WTC11 (cell line): ENCODE measurements at regions not wholly inside any gene's neighbourhood (a gene's known extent, or its start where the extent isn't known, plus 50 kb on each side); places are given as distances from the start of the nearest gene placed in this dataset.

Source experiments
- ATAC-seq: fragments of 200-7000 bp; cut with Tn5 transposase; 2 replicates; pipeline ENCODE4 v1.10.0; 2021; ENCODE audit warnings: mild to moderate bottlenecking, moderate library complexity
- CTCF ChIA-PET: fragments of 300-600 bp; sonication (Branson Sonifier 250); formaldehyde crosslinking; loops from one replicate; lab custom pipeline; 2021; ENCODE audit warnings: antibody characterized with exemption; lab: Charles Lee
- POLR2A ChIA-PET: fragments of 350-600 bp; sonication (Branson Sonifier 250); formaldehyde crosslinking; loops from one replicate; lab custom pipeline; 2021; ENCODE audit warnings: antibody characterized with exemption; lab: Charles Lee
- DNase-seq: peaks from one replicate; pipeline ENCODE4 v3.0.0; 2021; ENCODE audit warnings: low spot score
- H3K27ac Mint-ChIP-seq: 2 replicates; pipeline ENCODE4 v1.8.0; 2021; ENCODE audit warnings: mixed read lengths
- H3K27me3 Mint-ChIP-seq: 2 replicates; pipeline ENCODE4 v1.8.0; 2021; ENCODE audit warnings: low read depth, mild to moderate bottlenecking, moderate library complexity, mixed read lengths
- H3K36me3 Mint-ChIP-seq: 2 replicates; pipeline ENCODE4 v1.8.0; 2021; ENCODE audit warnings: mixed read lengths
- H3K4me1 Mint-ChIP-seq: 2 replicates; pipeline ENCODE4 v1.8.0; 2022; ENCODE audit warnings: mixed read lengths
- H3K4me3 Mint-ChIP-seq: 2 replicates; pipeline ENCODE4 v1.8.0; 2021; ENCODE audit warnings: mild to moderate bottlenecking, moderate library complexity, mixed read lengths
- H3K9me3 Mint-ChIP-seq: 2 replicates; pipeline ENCODE4 v1.8.0; 2021; ENCODE audit warnings: mixed read lengths
- ARID4B ChIP-seq: sonication (generic); formaldehyde crosslinking; IDR thresholded peaks from 2 replicates; pipeline ENCODE4 v1.8.0; 2023; ENCODE audit warnings: missing genetic modification reagents, mild to moderate bottlenecking, borderline replicate concordance
- ATF1 ChIP-seq: sonication (generic); formaldehyde crosslinking; IDR thresholded peaks from 2 replicates; pipeline ENCODE4 v1.8.1; 2023; ENCODE audit warnings: mild to moderate bottlenecking, moderate library complexity, missing genetic modification reagents
- ATF3 ChIP-seq: sonication (generic); formaldehyde crosslinking; conservative IDR thresholded peaks from 2 replicates; pipeline ENCODE4 v1.8.1; 2022; ENCODE audit warnings: mild to moderate bottlenecking, missing genetic modification reagents
- CBFB ChIP-seq: sonication (generic); formaldehyde crosslinking; IDR thresholded peaks from 2 replicates; pipeline ENCODE4 v1.8.1; 2022; ENCODE audit warnings: mild to moderate bottlenecking, low read depth, missing genetic modification reagents
- CREB1 ChIP-seq: sonication (generic); formaldehyde crosslinking; IDR thresholded peaks from 2 replicates; pipeline ENCODE4 v1.8.0; 2023; ENCODE audit warnings: mild to moderate bottlenecking, missing genetic modification reagents
- GRHL2 ChIP-seq: fragments of 250-450 bp; sonication (Bioruptor Pico); IDR thresholded peaks from 2 replicates; pipeline ENCODE4 v1.8.0; 2022; ENCODE audit warnings: mild to moderate bottlenecking, moderate library complexity; ENCODE audit not compliant: insufficient replicate concordance, severe bottlenecking
- GTF2I ChIP-seq: fragments of 250-450 bp; sonication (Bioruptor Pico); conservative IDR thresholded peaks from 2 replicates; pipeline ENCODE4 v1.4.0; 2021; ENCODE audit warnings: mild to moderate bottlenecking
- HMGXB4 ChIP-seq: sonication (generic); formaldehyde crosslinking; IDR thresholded peaks from 2 replicates; pipeline ENCODE4 v1.8.1; 2023; ENCODE audit warnings: mild to moderate bottlenecking, moderate library complexity, missing genetic modification reagents
- IRF2 ChIP-seq: sonication (generic); formaldehyde crosslinking; IDR thresholded peaks from 2 replicates; pipeline ENCODE4 v1.8.0; 2022; ENCODE audit warnings: low read depth, missing genetic modification reagents, borderline replicate concordance
- NFYB ChIP-seq: sonication (generic); formaldehyde crosslinking; conservative IDR thresholded peaks from 2 replicates; pipeline ENCODE4 v1.8.0; 2022; ENCODE audit warnings: low read depth, missing genetic modification reagents
- NR1H2 ChIP-seq: sonication (generic); formaldehyde crosslinking; IDR thresholded peaks from 2 replicates; pipeline ENCODE4 v1.9.0; 2021; ENCODE audit warnings: mild to moderate bottlenecking, moderate library complexity, missing genetic modification reagents
- NR2C2 ChIP-seq: sonication (generic); formaldehyde crosslinking; IDR thresholded peaks from 2 replicates; pipeline ENCODE4 v1.8.0; 2022; ENCODE audit warnings: mild to moderate bottlenecking, missing genetic modification reagents
- PRDM15 ChIP-seq: sonication (generic); formaldehyde crosslinking; IDR thresholded peaks from 2 replicates; pipeline ENCODE4 v1.8.0; 2022; ENCODE audit warnings: missing genetic modification reagents
- PRRX2 ChIP-seq: fragments of 250-450 bp; sonication (Bioruptor Pico); IDR thresholded peaks from 2 replicates; pipeline ENCODE4 v1.8.0; 2021; ENCODE audit warnings: mild to moderate bottlenecking
- RELA ChIP-seq: sonication (generic); formaldehyde crosslinking; IDR thresholded peaks from 2 replicates; pipeline ENCODE4 v1.8.1; 2022; ENCODE audit warnings: missing genetic modification reagents, mild to moderate bottlenecking, borderline replicate concordance
- RORB ChIP-seq: fragments of 250-450 bp; sonication (Bioruptor Pico); IDR thresholded peaks from 2 replicates; pipeline ENCODE4 v1.9.0; 2021; ENCODE audit warnings: mild to moderate bottlenecking
- TP53 ChIP-seq: sonication (generic); formaldehyde crosslinking; IDR thresholded peaks from 2 replicates; pipeline ENCODE4 v1.8.1; 2023; ENCODE audit warnings: mild to moderate bottlenecking, missing genetic modification reagents
- USF2 ChIP-seq: sonication (generic); formaldehyde crosslinking; IDR thresholded peaks from 2 replicates; pipeline ENCODE4 v1.8.1; 2023; ENCODE audit warnings: mild to moderate bottlenecking, missing genetic modification reagents, moderate library complexity
- ZBTB43 ChIP-seq: sonication (generic); formaldehyde crosslinking; IDR thresholded peaks from 2 replicates; pipeline ENCODE4 v1.8.1; 2023; ENCODE audit warnings: mild to moderate bottlenecking, missing genetic modification reagents
- ZNF121 ChIP-seq: sonication (generic); formaldehyde crosslinking; IDR thresholded peaks from 2 replicates; pipeline ENCODE4 v1.8.0; 2023; ENCODE audit warnings: missing genetic modification reagents
- ZNF317 ChIP-seq: sonication (generic); formaldehyde crosslinking; IDR thresholded peaks from 2 replicates; pipeline ENCODE4 v1.8.1; 2023; ENCODE audit warnings: low read depth, mild to moderate bottlenecking, moderate library complexity, missing genetic modification reagents, borderline replicate concordance
- ZNF671 ChIP-seq: fragments of 250-450 bp; sonication (Bioruptor Pico); IDR thresholded peaks from 2 replicates; pipeline ENCODE4 v1.8.0; 2021; ENCODE audit warnings: mild to moderate bottlenecking

- no peak overlapping the region for H3K27ac Mint-ChIP-seq
- no peak for TF ChIP-seq HMGXB4 (CRISPR knock-in tag)
- no peak for TF ChIP-seq ARID4B (CRISPR knock-in tag)
- no peak for TF ChIP-seq ZNF671 (CRISPR knock-in tag)
- no peak for TF ChIP-seq GTF2I (CRISPR knock-in tag)
- TF ChIP-seq PRDM15 (CRISPR knock-in tag), result no peak
- TF ChIP-seq ZNF317 (CRISPR knock-in tag), result peak; percentile 89
- TF ChIP-seq NFYB (CRISPR knock-in tag), result no peak
- no peak for TF ChIP-seq TP53 (CRISPR knock-in tag)
- TF ChIP-seq, all 79 proteins: peak for 1
- Mint-ChIP-seq H3K4me3 (no peak overlapping the region), H3K4me1 (no peaks in the 10 kb centered on the region), H3K36me3 (0 out of 2 replicates have a peak, but pooled peaks cover 5% of the 10 kb centered on the region), H3K27me3 (peaks cover 13% of the 10 kb centered on the region), H3K9me3 (peaks cover 27% of the 10 kb centered on the region)
- ATAC-seq (no peak), DNase-seq (no peak)
- CTCF ChIA-PET, result interaction anchor here (0.6 to 1.6 kb wide), 9 partner anchors 10 to 1043 kb away, joined by 3 to 13 read pairs (median 3); no protein-coding TSS in a partner anchor
- POLR2A ChIA-PET, result no interaction called here
These were observed 147.4 kb downstream of the ABHD5 start for GRCh38 chr3:43838009-43838758.

GRCh38 chr3:43838877-43839276 is 148.1 kb downstream of the ABHD5 start:
- Mint-ChIP-seq H3K4me3 (no peak overlapping the region), H3K27ac (no peak overlapping the region), H3K27me3 (peaks cover 13% of the 10 kb centered on the region), H3K36me3 (0 out of 2 replicates have a peak, but pooled peaks cover 5% of the 10 kb centered on the region), H3K9me3 (peaks cover 27% of the 10 kb centered on the region), H3K4me1 (no peaks in the 10 kb centered on the region)
- DNase-seq (peak; percentile 22), ATAC-seq (peak; percentile 74)
- CTCF ChIA-PET, result interaction anchor here (0.6 to 1.6 kb wide), 10 partner anchors 11 to 1043 kb away, joined by 3 to 13 read pairs (median 3); no protein-coding TSS in a partner anchor
- POLR2A ChIA-PET, result no interaction called here
- TF ChIP-seq CREB1 (CRISPR knock-in tag), result no peak
- TF ChIP-seq ZBTB43, result no peak
- no peak for TF ChIP-seq ATF1 (CRISPR knock-in tag)
- TF ChIP-seq NR1H2, result no peak
- no peak for TF ChIP-seq RELA (CRISPR knock-in tag)
- TF ChIP-seq NR2C2 (CRISPR knock-in tag), result no peak
- no peak for TF ChIP-seq IRF2
- TF ChIP-seq USF2 (CRISPR knock-in tag), result no peak
- TF ChIP-seq RORB (CRISPR knock-in tag), result no peak
- no peak for TF ChIP-seq GRHL2 (CRISPR knock-in tag)
- no peak for TF ChIP-seq ATF3 (CRISPR knock-in tag)
- TF ChIP-seq CBFB (CRISPR knock-in tag), result no peak
- no peak for TF ChIP-seq PRRX2 (CRISPR knock-in tag)
- TF ChIP-seq ZNF121, result no peak
